NOMO-1 treated with DMSO at 0.1 percent for 48 hours (cell line): ENCODE measurements at regions not wholly inside any gene's neighbourhood (a gene's known extent, or its start where the extent isn't known, plus 50 kb on each side); places are given as distances from the start of the nearest gene placed in this dataset.
A peak's percentile ranks its signal among the peaks of the same experiment; 100 is the strongest.
"Not testable (repeated sequence)": the region's sequence is repeated elsewhere in the genome, so short reads cannot be mapped to it uniquely, and the experiment has no call there.

Source experiments
- DNase-seq: peaks from one replicate; lab custom pipeline; 2025; ENCODE audit not compliant: unreplicated experiment; lab: John Stamatoyannopoulos, UW

GRCh38 chr14:70269582-70269981 is 80.8 kb upstream of the SLC8A3 start:
- DNase-seq = no peak

GRCh38 chr14:70268760-70269159 is 80.0 kb upstream of the SLC8A3 start:
- DNase-seq = no peak

- no peak for DNase-seq
Observed at GRCh38 chr14:70266157-70266556, 77.4 kb upstream of the SLC8A3 start.

GRCh38 chr14:70265422-70265821 is 76.7 kb upstream of the SLC8A3 start:
- no peak for DNase-seq

GRCh38 chr14:70259420-70259819 is 70.7 kb upstream of the SLC8A3 start:
- no peak for DNase-seq

GRCh38 chr14:70257526-70257925 is 68.8 kb upstream of the SLC8A3 start:
- DNase-seq = peak; percentile 7

GRCh38 chr14:70256601-70257000 is 67.8 kb upstream of the SLC8A3 start:
- no peak for DNase-seq

GRCh38 chr14:70255071-70256057 is 66.6 kb upstream of the SLC8A3 start:
- not testable (repeated sequence) for DNase-seq

- DNase-seq = peak; percentile 26
Observed at GRCh38 chr14:70254476-70254961, 65.8 kb upstream of the SLC8A3 start.

GRCh38 chr14:70253547-70253946 is 64.8 kb upstream of the SLC8A3 start:
- not testable (repeated sequence) for DNase-seq

- DNase-seq = no peak
Observed at GRCh38 chr14:70245026-70245425, 56.3 kb upstream of the SLC8A3 start.

- DNase-seq = no peak
Observed at GRCh38 chr14:70239802-70240201, 51.1 kb upstream of the SLC8A3 start.

GRCh38 chr14:70238635-70239034 is 49.9 kb upstream of the SLC8A3 start:
- not testable (repeated sequence) for DNase-seq
